ENCODE measurements at regions not wholly inside any gene's neighbourhood (a gene's known extent, or its start where the extent isn't known, plus 50 kb on each side); places are given as distances from the start of the nearest gene placed in this dataset.

- H3K4me1 ChIP-seq (ENCODE audit: control insufficient read depth in 1 of 2, low read depth in 2 of 2) = no peaks in the 10 kb centered on the region
- no peak for DNase-seq (ENCODE audit: low spot score)
- no peaks in the 10 kb centered on the region for H3K9me3 ChIP-seq
- TF ChIP-seq CTCF (IDR thresholded peaks at IDR 0.05) = no peak
- no peak for ATAC-seq (ENCODE audit: insufficient number of reproducible peaks, low FRiP score, low read depth)
- no peak overlapping the region for H3K27ac ChIP-seq
- peak overlapping the region; percentile 56 for H3K4me3 ChIP-seq
- no peaks in the 10 kb centered on the region for H3K36me3 ChIP-seq
- H3K27me3 ChIP-seq (replicated peaks; ENCODE audit: insufficient read depth) = no peaks in the 10 kb centered on the region
These were observed 116.7 kb downstream of the TMA16 start for GRCh38 chr4:163611182-163611581.

- Histone ChIP-seq H3K4me1 (ENCODE audit: control insufficient read depth in 1 of 2, low read depth in 2 of 2) (no peaks in the 10 kb centered on the region), H3K4me3 (peak overlapping the region; percentile 56), H3K36me3 (no peaks in the 10 kb centered on the region), H3K27ac (peak overlapping the region in 1 of 2 donors; percentile 40), H3K9me3 (no peaks in the 10 kb centered on the region), H3K27me3 (replicated peaks; ENCODE audit: insufficient read depth) (no peaks in the 10 kb centered on the region)
- ATAC-seq (ENCODE audit: insufficient number of reproducible peaks, low FRiP score, low read depth) (no peak), DNase-seq (ENCODE audit: low spot score) (no peak)
- no peak for TF ChIP-seq CTCF (IDR thresholded peaks at IDR 0.05)
These were observed 117.4 kb downstream of the TMA16 start for GRCh38 chr4:163611784-163612445.

GRCh38 chr4:163612762-163613161 is 118.3 kb downstream of the TMA16 start:
- Histone ChIP-seq H3K27ac (peak overlapping the region in 1 of 2 donors; percentile 40), H3K4me3 (peak overlapping the region; percentile 56), H3K36me3 (no peaks in the 10 kb centered on the region), H3K9me3 (no peaks in the 10 kb centered on the region), H3K4me1 (ENCODE audit: control insufficient read depth in 1 of 2, low read depth in 2 of 2) (no peaks in the 10 kb centered on the region), H3K27me3 (replicated peaks; ENCODE audit: insufficient read depth) (no peaks in the 10 kb centered on the region)
- DNase-seq (ENCODE audit: low spot score) = no peak
- no peak for ATAC-seq (ENCODE audit: insufficient number of reproducible peaks, low FRiP score, low read depth)
- TF ChIP-seq CTCF (IDR thresholded peaks at IDR 0.05) = no peak

GRCh38 chr4:163613383-163613782 is 118.9 kb downstream of the TMA16 start:
- Histone ChIP-seq H3K36me3 (no peaks in the 10 kb centered on the region), H3K9me3 (no peaks in the 10 kb centered on the region), H3K4me3 (peak overlapping the region; percentile 56), H3K4me1 (ENCODE audit: control insufficient read depth in 1 of 2, low read depth in 2 of 2) (no peaks in the 10 kb centered on the region), H3K27ac (peak overlapping the region in 1 of 2 donors; percentile 40), H3K27me3 (replicated peaks; ENCODE audit: insufficient read depth) (no peaks in the 10 kb centered on the region)
- no peak for ATAC-seq (ENCODE audit: insufficient number of reproducible peaks, low FRiP score, low read depth)
- no peak for TF ChIP-seq CTCF (IDR thresholded peaks at IDR 0.05)
- no peak for DNase-seq (ENCODE audit: low spot score)

GRCh38 chr4:163614866-163615265 is 120.4 kb downstream of the TMA16 start:
- DNase-seq (ENCODE audit: low spot score) (no peak), ATAC-seq (ENCODE audit: insufficient number of reproducible peaks, low FRiP score, low read depth) (no peak)
- Histone ChIP-seq H3K27me3 (replicated peaks; ENCODE audit: insufficient read depth) (no peaks in the 10 kb centered on the region), H3K27ac (no peak overlapping the region), H3K36me3 (no peaks in the 10 kb centered on the region), H3K9me3 (no peaks in the 10 kb centered on the region), H3K4me1 (ENCODE audit: control insufficient read depth in 1 of 2, low read depth in 2 of 2) (no peaks in the 10 kb centered on the region), H3K4me3 (no peak overlapping the region)
- no peak for TF ChIP-seq CTCF (IDR thresholded peaks at IDR 0.05)
